A549 (cell line): ENCODE measurements at regions not wholly inside any gene's neighbourhood (a gene's known extent, or its start where the extent isn't known, plus 50 kb on each side); places are given as distances from the start of the nearest gene placed in this dataset.

Source experiments
- ATAC-seq, 2 experiments: fragments of 200-7000 bp in 1 of 2; fragments of >200 bp in 1 of 2; cut with Nextera tagmentation in 1 of 2; cut with Tn5 transposase in 1 of 2; 3 replicates each; pipeline versions ENCODE4 v1.8.0 to v1.9.1; 2018 to 2020; ENCODE audit warnings: mild to moderate bottlenecking in 1 of 2, moderate library complexity in 1 of 2
- CTCF ChIA-PET: fragments of 300-600 bp; sonication (Branson Sonifier 250); formaldehyde crosslinking; extraction: SDS; loops from one replicate; lab custom pipeline; 2021; ENCODE audit warnings: antibody characterized with exemption, inconsistent platforms; lab: Yijun Ruan, JAX
- POLR2A ChIA-PET: fragments of 350-600 bp; formaldehyde crosslinking; extraction: SDS; loops from one replicate; lab custom pipeline; 2021; ENCODE audit warnings: antibody characterized with exemption, inconsistent platforms; lab: Yijun Ruan, JAX
- DNase-seq, 2 experiments: peaks; one replicate each; pipeline versions ENCODE4 v3.0.0 to v3.0.0-alpha.2; 2011 to 2016; ENCODE audit warnings: low read depth in 1 of 2, low spot score in 1 of 2
- FAIRE-seq: peaks from 2 replicates; lab custom pipeline; 2011; peaks lifted over from hg19 to GRCh38; lab: Jason Lieb, UNC
- H3K27ac ChIP-seq, 2 experiments: fragments of >200 bp; sonication (Bioruptor Twin); formaldehyde crosslinking; 3 replicates each; pipeline ENCODE4 v1.5.1; 2016 to 2017
- H3K4me1 ChIP-seq: fragments of >200 bp; sonication (Bioruptor Twin); formaldehyde crosslinking; 3 replicates; pipeline ENCODE4 v1.6.1; 2016
- H3K4me2 ChIP-seq: fragments of >200 bp; sonication (Bioruptor Twin); formaldehyde crosslinking; 3 replicates; pipeline ENCODE4 v1.6.1; 2016
- H3K4me3 ChIP-seq: fragments of >200 bp; sonication (Bioruptor Twin); formaldehyde crosslinking; 3 replicates; pipeline ENCODE4 v1.5.1; 2016
- H3K9me3 ChIP-seq: fragments of >200 bp; sonication (Bioruptor Twin); formaldehyde crosslinking; 3 replicates; pipeline ENCODE4 v1.6.1; 2016
- BCL3 ChIP-seq: fragments of >200 bp; sonication (Bioruptor Twin); formaldehyde crosslinking; IDR thresholded peaks from 3 replicates; pipeline ENCODE4 v1.6.1; 2016
- CHD2 ChIP-seq: fragments of 150-350 bp; IDR thresholded peaks from 2 replicates; pipeline ENCODE4 v1.6.1; 2014; ENCODE audit warnings: low read length; ENCODE audit not compliant: partially characterized antibody
- CHD4 ChIP-seq: fragments of 200-600 bp; sonication (generic); IDR thresholded peaks from 2 replicates; pipeline ENCODE4 v1.6.1; 2016; ENCODE audit warnings: antibody characterized with exemption, mild to moderate bottlenecking, borderline replicate concordance
- E2F6 ChIP-seq: IDR thresholded peaks from 2 replicates; pipeline ENCODE4 v1.6.1; 2012; ENCODE audit warnings: low read depth, borderline replicate concordance
- EHF ChIP-seq: fragments of 250-450 bp; sonication (Bioruptor Pico); IDR thresholded peaks from 2 replicates; pipeline ENCODE4 v1.5.0; 2020; ENCODE audit warnings: mild to moderate bottlenecking
- ELK1 ChIP-seq: fragments of 150-350 bp; IDR thresholded peaks from 2 replicates; pipeline ENCODE4 v1.6.1; 2014; ENCODE audit warnings: low read depth, mild to moderate bottlenecking, low read length
- FOSB ChIP-seq: fragments of 250-450 bp; sonication (Bioruptor Pico); IDR thresholded peaks from 2 replicates; pipeline ENCODE4 v1.5.0; 2020; ENCODE audit warnings: mild to moderate bottlenecking, moderate library complexity
- GATA3 ChIP-seq: IDR thresholded peaks from 2 replicates; pipeline ENCODE4 v1.6.1; 2012; ENCODE audit warnings: borderline replicate concordance
- HMGXB4 ChIP-seq: fragments of 250-450 bp; sonication (Bioruptor Pico); IDR thresholded peaks from 2 replicates; pipeline ENCODE4 v1.5.0; 2021; ENCODE audit warnings: mild to moderate bottlenecking, moderate library complexity, borderline replicate concordance
- HOXA7 ChIP-seq: fragments of 250-450 bp; sonication (Bioruptor Pico); IDR thresholded peaks from 2 replicates; pipeline ENCODE4 v1.5.0; 2020; ENCODE audit warnings: mild to moderate bottlenecking, moderate library complexity
- HOXB13 ChIP-seq: fragments of 250-450 bp; sonication (Bioruptor Pico); IDR thresholded peaks from 2 replicates; pipeline ENCODE4 v1.5.0; 2020; ENCODE audit warnings: low read depth, mild to moderate bottlenecking, moderate library complexity
- JUN ChIP-seq, 2 experiments: fragments of >200 bp; sonication (Bioruptor Twin); formaldehyde crosslinking; IDR thresholded peaks; 2 replicates in 1 of 2; 3 replicates in 1 of 2; pipeline ENCODE4 v1.6.1; 2016 to 2017
- KDM1A ChIP-seq: fragments of 200-600 bp; sonication (generic); IDR thresholded peaks from 2 replicates; pipeline ENCODE4 v1.6.1; 2016; ENCODE audit warnings: low read depth, mild to moderate bottlenecking
- NFE2L2 ChIP-seq: fragments of 150-350 bp; conservative IDR thresholded peaks from 2 replicates; pipeline ENCODE4 v1.6.1; 2014; ENCODE audit warnings: low read length
- PHF8 ChIP-seq: fragments of 200-600 bp; sonication (generic); IDR thresholded peaks from 2 replicates; pipeline ENCODE4 v1.6.1; 2016; ENCODE audit warnings: low read depth, mild to moderate bottlenecking, antibody characterized with exemption, moderate library complexity, borderline replicate concordance
- POLR2A ChIP-seq: IDR thresholded peaks from 2 replicates; pipeline ENCODE4 v1.6.1; 2012; ENCODE audit warnings: mild to moderate bottlenecking, low read length
- RARB ChIP-seq: fragments of 250-450 bp; sonication (Bioruptor Pico); IDR thresholded peaks from 2 replicates; pipeline ENCODE4 v1.8.0; 2021; ENCODE audit warnings: mild to moderate bottlenecking, moderate library complexity
- RCOR1 ChIP-seq: fragments of 150-350 bp; IDR thresholded peaks from 2 replicates; pipeline ENCODE4 v1.6.1; 2014; ENCODE audit warnings: antibody characterized with exemption, low read length, low read depth
- USF2 ChIP-seq: fragments of 450-650 bp; IDR thresholded peaks from 2 replicates; pipeline ENCODE4 v1.6.1; 2014; ENCODE audit warnings: antibody characterized with exemption
- ZFP36 ChIP-seq: fragments of 450-650 bp; IDR thresholded peaks from 2 replicates; pipeline ENCODE4 v1.6.1; 2014; ENCODE audit warnings: borderline replicate concordance; ENCODE audit not compliant: partially characterized antibody
- WGBS: methylation state at CpG from one replicate; pipeline ENCODE4 v1.1.6; 2017; ENCODE audit errors: missing lambda C conversion rate; 5-methylcytosine and 5-hydroxymethylcytosine counted together

GRCh38 chrX:43581888-43582539 is 74.1 kb upstream of the MAOA start:
- POLR2A ChIA-PET: no interaction called here
- Histone ChIP-seq H3K9me3 (no peaks in the 10 kb centered on the region), H3K4me3 (no peak overlapping the region), H3K27ac (no peak overlapping the region), H3K4me2 (no peak overlapping the region), H3K4me1 (no peaks in the 10 kb centered on the region)
- ATAC-seq (no peak), DNase-seq (no peak), FAIRE-seq (no peak)
- no peak for TF ChIP-seq E2F6
- TF ChIP-seq CHD4: no peak
- TF ChIP-seq BCL3: no peak
- no peak for TF ChIP-seq RARB (CRISPR knock-in tag)
- TF ChIP-seq USF2: no peak
- TF ChIP-seq GATA3: no peak
- no peak for TF ChIP-seq RCOR1
- no peak for TF ChIP-seq KDM1A
- TF ChIP-seq EHF: no peak
- no peak for TF ChIP-seq JUN (IDR thresholded peaks at IDR 0.05)
- no peak for TF ChIP-seq CHD2
- TF ChIP-seq ELK1: no peak
- no peak for TF ChIP-seq ZFP36
- 59% methylated on average over 5 of the region's 5 CpGs for WGBS
- CTCF ChIA-PET: interaction anchor here (1.0 kb wide), 1 partner anchor 169 kb away, joined by 3 read pairs; no protein-coding TSS in a partner anchor

GRCh38 chrX:43582540-43582913 is 73.6 kb upstream of the MAOA start:
- 83% methylated on average over 1 of the region's 1 CpG for WGBS
- no peaks in the 10 kb centered on the region for H3K9me3 ChIP-seq
- POLR2A ChIA-PET: no interaction called here
- H3K4me2 ChIP-seq: no peak overlapping the region
- no peak overlapping the region for H3K4me3 ChIP-seq
- CTCF ChIA-PET: no interaction called here
- DNase-seq (no peak), FAIRE-seq (no peak), ATAC-seq (no peak)
- H3K27ac ChIP-seq: no peak overlapping the region
- TF ChIP-seq FOSB (CRISPR knock-in tag): no peak
- no peak for TF ChIP-seq PHF8
- no peak for TF ChIP-seq HOXB13 (CRISPR knock-in tag)
- no peak for TF ChIP-seq POLR2A
- TF ChIP-seq NFE2L2: no peak
- TF ChIP-seq RCOR1: no peak
- no peak for TF ChIP-seq HOXA7
- TF ChIP-seq HMGXB4 (CRISPR knock-in tag): no peak
- TF ChIP-seq E2F6: no peak
- H3K4me1 ChIP-seq: no peaks in the 10 kb centered on the region
